HepG2 (cell line): ENCODE measurements at regions not wholly inside any gene's neighbourhood (a gene's known extent, or its start where the extent isn't known, plus 50 kb on each side); places are given as distances from the start of the nearest gene placed in this dataset.

ENCODE experiments used
- ATAC-seq: fragments of 200-7000 bp; cut with Tn5 transposase; 3 replicates; pipeline ENCODE4 v1.9.1; 2020; ENCODE audit warnings: mild to moderate bottlenecking, moderate library complexity
- BruUV-seq: library from RNA; stranded (reverse); fragments of 400-500 nt; replicated peaks from 2 replicates; lab custom pipeline; 2021; lab: Mats Ljungman, UMichigan
- CTCF ChIA-PET: fragments of 300-600 bp; formaldehyde crosslinking; extraction: SDS; loops from one replicate; lab custom pipeline; 2021; ENCODE audit warnings: low total read pairs, inconsistent platforms, low intra/inter-chr PET ratio; lab: Yijun Ruan, JAX
- POLR2A ChIA-PET: fragments of 350-600 bp; sonication (Branson Sonifier 250); formaldehyde crosslinking; loops from one replicate; lab custom pipeline; 2020; ENCODE audit warnings: antibody characterized with exemption, inconsistent platforms; lab: Yijun Ruan, JAX
- DNase-seq: peaks from one replicate; pipeline ENCODE4 v3.0.0-alpha.2; 2015; ENCODE audit warnings: low spot score
- FAIRE-seq: peaks from 3 replicates; lab custom pipeline; 2011; peaks lifted over from hg19 to GRCh38; lab: Jason Lieb, UNC
- H2AFZ ChIP-seq: one replicate; pipeline ENCODE4 v1.6.1; 2011; ENCODE audit warnings: low read length, inconsistent platforms
- H3K27ac ChIP-seq: fragments of 300-600 bp; 3 replicates; pipeline ENCODE4 v1.8.0; 2011; ENCODE audit warnings: mixed run types, mild to moderate bottlenecking, mixed read lengths, low read length, inconsistent platforms; ENCODE audit not compliant: insufficient read depth; ENCODE audit errors: extremely low read length
- H3K27me3 ChIP-seq, 2 experiments: fragments of 200-600 bp in 1 of 2; 2 replicates in 1 of 2; 3 replicates in 1 of 2; pipeline versions ENCODE4 v1.6.0 to v1.8.0; 2011; ENCODE audit warnings: low read length in 2 of 2, mild to moderate bottlenecking in 2 of 2, moderate library complexity in 2 of 2, inconsistent platforms in 1 of 2; ENCODE audit not compliant: insufficient read depth in 2 of 2, control insufficient read depth in 1 of 2
- H3K36me3 ChIP-seq, 2 experiments: fragments of 200-600 bp in 1 of 2; replicated peaks in 1 of 2; 2 replicates in 1 of 2; 3 replicates in 1 of 2; pipeline versions ENCODE4 v1.5.1 to v1.8.0; 2011; ENCODE audit warnings: low read length in 2 of 2, inconsistent platforms in 1 of 2; ENCODE audit not compliant: insufficient read depth in 2 of 2, control insufficient read depth in 1 of 2
- H3K4me1 ChIP-seq: 2 replicates; pipeline ENCODE4 v1.5.1; 2012; ENCODE audit warnings: low read length, inconsistent platforms; ENCODE audit not compliant: insufficient read depth
- H3K4me2 ChIP-seq: 2 replicates; pipeline ENCODE4 v1.6.0; 2011; ENCODE audit warnings: low read depth, low read length, inconsistent platforms
- H3K4me3 ChIP-seq, 3 experiments: fragments of 200-600 bp in 1 of 3; sonication (generic), shearing (Covaris generic) in 1 of 3; replicated peaks in 1 of 3; 2 replicates each; pipeline ENCODE4 v1.5.1; 2011 to 2016; ENCODE audit warnings: low read length in 3 of 3, inconsistent platforms in 2 of 3, low read depth in 2 of 3, mild to moderate bottlenecking in 2 of 3, control low read depth in 1 of 3, mixed read lengths in 1 of 3; ENCODE audit not compliant: insufficient read depth in 1 of 3
- H3K79me2 ChIP-seq: one replicate; pipeline ENCODE4 v1.6.1; 2011; ENCODE audit warnings: low read length, inconsistent platforms; ENCODE audit not compliant: insufficient read depth
- H3K9ac ChIP-seq: 2 replicates; pipeline ENCODE4 v1.6.0; 2011; ENCODE audit warnings: mild to moderate bottlenecking, low read depth, low read length, inconsistent platforms; ENCODE audit not compliant: insufficient read depth
- H3K9me3 ChIP-seq: 2 replicates; pipeline ENCODE4 v1.5.1; 2012; ENCODE audit warnings: mild to moderate bottlenecking, low read length
- H4K20me1 ChIP-seq: 2 replicates; pipeline ENCODE4 v1.6.0; 2011; ENCODE audit warnings: inconsistent platforms, mild to moderate bottlenecking, low read length, moderate library complexity; ENCODE audit not compliant: insufficient read depth
- HNRNPH1 ChIP-seq: fragments of 200-400 bp; formaldehyde crosslinking; optimal IDR thresholded peaks from 2 replicates; pipeline ENCODE3; 2017; ENCODE audit warnings: mild to moderate bottlenecking, low read depth, low read length
- KDM2A ChIP-seq: sonication (generic); formaldehyde crosslinking; IDR thresholded peaks from 2 replicates; pipeline ENCODE4 v1.4.0; 2020; ENCODE audit warnings: low read depth, missing genetic modification reagents, borderline replicate concordance
- KLF12 ChIP-seq: sonication (generic); formaldehyde crosslinking; IDR thresholded peaks from 2 replicates; pipeline ENCODE4 v1.4.0; 2020; ENCODE audit warnings: missing genetic modification reagents, borderline replicate concordance
- MYC ChIP-seq: sonication (generic); formaldehyde crosslinking; IDR thresholded peaks from 2 replicates; pipeline ENCODE4 v1.9.0; 2021; ENCODE audit warnings: missing genetic modification reagents, borderline replicate concordance
- NFE2L1 ChIP-seq: sonication (generic); formaldehyde crosslinking; IDR thresholded peaks from 2 replicates; pipeline ENCODE4 v1.4.0; 2020; ENCODE audit warnings: missing genetic modification reagents, mild to moderate bottlenecking, borderline replicate concordance
- PAWR ChIP-seq: sonication (generic); formaldehyde crosslinking; IDR thresholded peaks from 2 replicates; pipeline ENCODE4 v1.4.0; 2020; ENCODE audit warnings: missing genetic modification reagents, mild to moderate bottlenecking, borderline replicate concordance
- RARG ChIP-seq: sonication (generic); formaldehyde crosslinking; IDR thresholded peaks from 2 replicates; pipeline ENCODE4 v1.4.0; 2020; ENCODE audit warnings: low read depth, mild to moderate bottlenecking, missing genetic modification reagents
- RBM22 ChIP-seq: fragments of 200-400 bp; formaldehyde crosslinking; optimal IDR thresholded peaks from 2 replicates; pipeline ENCODE3; 2017; ENCODE audit warnings: mild to moderate bottlenecking, low read length, moderate library complexity
- SNAPC2 ChIP-seq: sonication (generic); formaldehyde crosslinking; IDR thresholded peaks from 2 replicates; pipeline ENCODE4 v1.8.1; 2022; ENCODE audit warnings: mild to moderate bottlenecking, missing genetic modification reagents
- TCF7 ChIP-seq: sonication (generic); IDR thresholded peaks from 2 replicates; pipeline ENCODE4 v1.6.1; 2016; ENCODE audit warnings: antibody characterized with exemption, low read depth
- ZFP62 ChIP-seq: sonication (generic); formaldehyde crosslinking; IDR thresholded peaks from 2 replicates; pipeline ENCODE4 v1.4.0; 2020; ENCODE audit warnings: missing genetic modification reagents
- ZNF101 ChIP-seq: sonication (generic); formaldehyde crosslinking; IDR thresholded peaks from 2 replicates; pipeline ENCODE4 v1.4.0; 2020; ENCODE audit warnings: mild to moderate bottlenecking, low read depth, missing genetic modification reagents, borderline replicate concordance
- ZNF251 ChIP-seq: sonication (generic); formaldehyde crosslinking; IDR thresholded peaks from 2 replicates; pipeline ENCODE4 v1.9.0; 2021; ENCODE audit warnings: mild to moderate bottlenecking, missing genetic modification reagents
- ZNF614 ChIP-seq: IDR thresholded peaks from 2 replicates; pipeline ENCODE4 v1.6.1; 2018; ENCODE audit warnings: missing biosample characterization, missing genetic modification reagents, inconsistent platforms, borderline replicate concordance
- ZNF792 ChIP-seq: IDR thresholded peaks from 2 replicates; pipeline ENCODE4 v1.6.1; 2016
- WGBS: methylation state at CpG from one replicate; pipeline ENCODE4 v1.1.6; 2017; ENCODE audit warnings: low lambda C conversion rate; 5-methylcytosine and 5-hydroxymethylcytosine counted together
- in situ Hi-C: cut with HindIII; loops from 2 replicates; pipeline ENCODE4 v1.10.0; 2017; ENCODE audit warnings: low pct_unique_long_range_greater_than_20kb; ENCODE audit not compliant: extremely low pct_ligation_motif_present
- intact Hi-C: fragments of 100-400 bp; cut with micrococcal nuclease; formaldehyde crosslinking; loops from one replicate; pipeline ENCODE4 v1.10.0; 2022; ENCODE audit not compliant: unreplicated experiment
- TF ChIP-seq, protein P1 (sequence below): sonication (generic); formaldehyde crosslinking; IDR thresholded peaks from 2 replicates; pipeline ENCODE4 v1.4.0; 2020; ENCODE audit warnings: missing genetic modification reagents
- TF ChIP-seq, protein P2 (sequence below): sonication (generic); formaldehyde crosslinking; IDR thresholded peaks from 2 replicates; pipeline ENCODE4 v1.5.0; 2020; ENCODE audit warnings: missing genetic modification reagents
- TF ChIP-seq, protein P3 (sequence below): sonication (generic); formaldehyde crosslinking; IDR thresholded peaks from 2 replicates; pipeline ENCODE4 v1.5.1; 2020; ENCODE audit warnings: mild to moderate bottlenecking, missing genetic modification reagents, moderate library complexity
- TF ChIP-seq, protein P4 (sequence below): sonication (generic); formaldehyde crosslinking; IDR thresholded peaks from 2 replicates; pipeline ENCODE4 v1.4.0; 2020; ENCODE audit warnings: missing genetic modification reagents
- TF ChIP-seq, protein P5 (sequence below): sonication (generic); formaldehyde crosslinking; conservative IDR thresholded peaks from 2 replicates; pipeline ENCODE4 v1.4.0; 2020; ENCODE audit warnings: missing genetic modification reagents

DNA sequence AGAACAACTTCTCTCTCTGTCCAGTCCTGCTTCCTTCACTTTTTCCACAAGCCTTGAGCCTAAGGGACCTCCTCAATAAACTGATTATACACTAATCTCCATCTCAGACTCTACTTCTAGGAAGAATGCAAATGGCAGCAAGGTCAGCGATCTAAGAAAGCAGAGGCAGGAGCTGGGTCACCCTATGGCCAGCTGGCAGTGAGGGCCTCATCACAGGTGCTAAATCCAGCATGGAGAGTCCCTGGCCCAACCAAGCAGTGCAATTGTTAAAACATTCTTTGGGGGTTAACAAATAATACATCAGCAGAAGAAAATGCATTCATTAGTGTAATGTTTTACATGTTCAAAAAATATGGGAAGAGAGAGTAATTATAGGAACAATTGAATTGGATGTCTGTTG is 416.0 kb downstream of the SIPA1L2 start:
- Histone ChIP-seq H3K9ac (no peak overlapping the region), H4K20me1 (no peaks in the 10 kb centered on the region), H3K27ac (no peak overlapping the region), H2AFZ (no peak overlapping the region), H3K27me3 (peaks cover 0 to 3% of the 10 kb centered on the region in 2 experiments; a peak in 2 of 5 replicates), H3K4me1 (no peaks in the 10 kb centered on the region), H3K36me3 (no peaks in the 10 kb centered on the region), H3K4me2 (no peak overlapping the region), H3K79me2 (no peaks in the 10 kb centered on the region), H3K4me3 (no peak overlapping the region), H3K9me3 (no peaks in the 10 kb centered on the region)
- WGBS, result 8% methylated on average over 1 of the region's 1 CpG
- BruUV-seq, result no TSS peak
- ATAC-seq (no peak), FAIRE-seq (no peak), DNase-seq (no peak)
- CTCF ChIA-PET, result no interaction called here
- TF ChIP-seq ZNF101 (CRISPR knock-in tag) (no peak), TCF7 (no peak), RBM22 (no peak), ZNF792 (CRISPR knock-in tag) (no peak), SNAPC2 (CRISPR knock-in tag) (no peak), RARG (CRISPR knock-in tag) (no peak), PAWR (CRISPR knock-in tag) (no peak), MYC (no peak), NFE2L1 (CRISPR knock-in tag) (no peak), ZNF251 (CRISPR knock-in tag) (no peak), HNRNPH1 (no peak), KLF12 (CRISPR knock-in tag) (no peak), ZNF614 (CRISPR knock-in tag) (no peak), ZFP62 (CRISPR knock-in tag) (no peak), KDM2A (no peak)
- TF ChIP-seq, protein P1, sequence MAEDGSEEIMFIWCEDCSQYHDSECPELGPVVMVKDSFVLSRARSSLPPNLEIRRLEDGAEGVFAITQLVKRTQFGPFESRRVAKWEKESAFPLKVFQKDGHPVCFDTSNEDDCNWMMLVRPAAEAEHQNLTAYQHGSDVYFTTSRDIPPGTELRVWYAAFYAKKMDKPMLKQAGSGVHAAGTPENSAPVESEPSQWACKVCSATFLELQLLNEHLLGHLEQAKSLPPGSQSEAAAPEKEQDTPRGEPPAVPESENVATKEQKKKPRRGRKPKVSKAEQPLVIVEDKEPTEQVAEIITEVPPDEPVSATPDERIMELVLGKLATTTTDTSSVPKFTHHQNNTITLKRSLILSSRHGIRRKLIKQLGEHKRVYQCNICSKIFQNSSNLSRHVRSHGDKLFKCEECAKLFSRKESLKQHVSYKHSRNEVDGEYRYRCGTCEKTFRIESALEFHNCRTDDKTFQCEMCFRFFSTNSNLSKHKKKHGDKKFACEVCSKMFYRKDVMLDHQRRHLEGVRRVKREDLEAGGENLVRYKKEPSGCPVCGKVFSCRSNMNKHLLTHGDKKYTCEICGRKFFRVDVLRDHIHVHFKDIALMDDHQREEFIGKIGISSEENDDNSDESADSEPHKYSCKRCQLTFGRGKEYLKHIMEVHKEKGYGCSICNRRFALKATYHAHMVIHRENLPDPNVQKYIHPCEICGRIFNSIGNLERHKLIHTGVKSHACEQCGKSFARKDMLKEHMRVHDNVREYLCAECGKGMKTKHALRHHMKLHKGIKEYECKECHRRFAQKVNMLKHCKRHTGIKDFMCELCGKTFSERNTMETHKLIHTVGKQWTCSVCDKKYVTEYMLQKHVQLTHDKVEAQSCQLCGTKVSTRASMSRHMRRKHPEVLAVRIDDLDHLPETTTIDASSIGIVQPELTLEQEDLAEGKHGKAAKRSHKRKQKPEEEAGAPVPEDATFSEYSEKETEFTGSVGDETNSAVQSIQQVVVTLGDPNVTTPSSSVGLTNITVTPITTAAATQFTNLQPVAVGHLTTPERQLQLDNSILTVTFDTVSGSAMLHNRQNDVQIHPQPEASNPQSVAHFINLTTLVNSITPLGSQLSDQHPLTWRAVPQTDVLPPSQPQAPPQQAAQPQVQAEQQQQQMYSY (CRISPR knock-in tag), result no peak
- TF ChIP-seq, protein P2, sequence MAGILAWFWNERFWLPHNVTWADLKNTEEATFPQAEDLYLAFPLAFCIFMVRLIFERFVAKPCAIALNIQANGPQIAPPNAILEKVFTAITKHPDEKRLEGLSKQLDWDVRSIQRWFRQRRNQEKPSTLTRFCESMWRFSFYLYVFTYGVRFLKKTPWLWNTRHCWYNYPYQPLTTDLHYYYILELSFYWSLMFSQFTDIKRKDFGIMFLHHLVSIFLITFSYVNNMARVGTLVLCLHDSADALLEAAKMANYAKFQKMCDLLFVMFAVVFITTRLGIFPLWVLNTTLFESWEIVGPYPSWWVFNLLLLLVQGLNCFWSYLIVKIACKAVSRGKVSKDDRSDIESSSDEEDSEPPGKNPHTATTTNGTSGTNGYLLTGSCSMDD, result no peak
- TF ChIP-seq, protein P3, sequence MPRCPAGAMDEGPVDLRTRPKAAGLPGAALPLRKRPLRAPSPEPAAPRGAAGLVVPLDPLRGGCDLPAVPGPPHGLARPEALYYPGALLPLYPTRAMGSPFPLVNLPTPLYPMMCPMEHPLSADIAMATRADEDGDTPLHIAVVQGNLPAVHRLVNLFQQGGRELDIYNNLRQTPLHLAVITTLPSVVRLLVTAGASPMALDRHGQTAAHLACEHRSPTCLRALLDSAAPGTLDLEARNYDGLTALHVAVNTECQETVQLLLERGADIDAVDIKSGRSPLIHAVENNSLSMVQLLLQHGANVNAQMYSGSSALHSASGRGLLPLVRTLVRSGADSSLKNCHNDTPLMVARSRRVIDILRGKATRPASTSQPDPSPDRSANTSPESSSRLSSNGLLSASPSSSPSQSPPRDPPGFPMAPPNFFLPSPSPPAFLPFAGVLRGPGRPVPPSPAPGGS (CRISPR knock-in tag), result no peak
- TF ChIP-seq, protein P4, sequence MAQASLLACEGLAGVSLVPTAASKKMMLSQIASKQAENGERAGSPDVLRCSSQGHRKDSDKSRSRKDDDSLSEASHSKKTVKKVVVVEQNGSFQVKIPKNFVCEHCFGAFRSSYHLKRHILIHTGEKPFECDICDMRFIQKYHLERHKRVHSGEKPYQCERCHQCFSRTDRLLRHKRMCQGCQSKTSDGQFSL, result no peak
- TF ChIP-seq, protein P5, sequence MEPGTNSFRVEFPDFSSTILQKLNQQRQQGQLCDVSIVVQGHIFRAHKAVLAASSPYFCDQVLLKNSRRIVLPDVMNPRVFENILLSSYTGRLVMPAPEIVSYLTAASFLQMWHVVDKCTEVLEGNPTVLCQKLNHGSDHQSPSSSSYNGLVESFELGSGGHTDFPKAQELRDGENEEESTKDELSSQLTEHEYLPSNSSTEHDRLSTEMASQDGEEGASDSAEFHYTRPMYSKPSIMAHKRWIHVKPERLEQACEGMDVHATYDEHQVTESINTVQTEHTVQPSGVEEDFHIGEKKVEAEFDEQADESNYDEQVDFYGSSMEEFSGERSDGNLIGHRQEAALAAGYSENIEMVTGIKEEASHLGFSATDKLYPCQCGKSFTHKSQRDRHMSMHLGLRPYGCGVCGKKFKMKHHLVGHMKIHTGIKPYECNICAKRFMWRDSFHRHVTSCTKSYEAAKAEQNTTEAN (CRISPR knock-in tag), result no peak
- in situ Hi-C loops (no loop called here), intact Hi-C loops (no loop called here)
- POLR2A ChIA-PET, result no interaction called here
